Right renal cortex interstitium (tissue), 3 donors: ENCODE measurements at regions not wholly inside any gene's neighbourhood (a gene's known extent, or its start where the extent isn't known, plus 50 kb on each side); places are given as distances from the start of the nearest gene placed in this dataset.

ENCODE experiments used
- DNase-seq, 3 donors: peaks; one replicate each; pipeline ENCODE4 v3.0.0-alpha.2; 2013; ENCODE audit warnings: low read depth in 3 of 3, low spot score in 2 of 3

- no peak for DNase-seq
Observed at GRCh38 chr7:131964203-131964602, 407.8 kb upstream of the PODXL start.

GRCh38 chr7:131961054-131961680 lies 404.7 kb upstream of the PODXL start:
- no peak for DNase-seq

- DNase-seq: no peak
Observed at GRCh38 chr7:131959106-131959812, 402.8 kb upstream of the PODXL start.

DNA sequence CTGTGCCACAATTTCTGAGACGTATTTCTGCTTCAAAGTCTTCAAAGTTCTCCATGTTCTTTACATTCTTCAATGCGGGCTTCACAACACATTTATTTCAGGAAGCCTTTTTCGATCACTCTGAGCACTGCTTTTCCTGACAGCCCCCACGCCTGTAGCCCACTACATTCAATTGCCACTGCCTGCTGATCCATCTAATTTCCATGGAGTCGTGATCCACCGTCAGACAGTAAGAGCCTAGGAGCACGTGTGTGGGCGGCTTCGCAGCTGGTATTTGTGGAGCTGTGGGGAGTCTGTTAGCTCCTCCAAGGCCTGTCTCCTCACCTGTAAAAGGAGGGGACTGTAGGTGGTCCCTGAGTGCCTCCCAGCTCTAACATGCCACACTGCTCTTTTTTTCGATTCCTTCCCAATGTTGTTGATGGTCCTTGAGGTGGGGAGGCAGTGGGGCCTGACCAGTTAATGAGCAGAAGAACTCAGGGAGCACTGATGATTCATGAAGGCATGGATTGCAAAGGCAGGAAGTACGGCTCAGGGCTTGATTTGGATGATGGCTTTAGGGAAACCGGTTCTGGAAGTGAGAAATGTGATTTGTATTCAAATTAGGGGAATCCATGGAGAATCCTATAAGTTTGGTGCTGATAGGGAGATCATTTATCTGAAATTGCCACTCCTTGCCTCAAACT lies 401.1 kb upstream of the PODXL start:
- DNase-seq: no peak

DNA sequence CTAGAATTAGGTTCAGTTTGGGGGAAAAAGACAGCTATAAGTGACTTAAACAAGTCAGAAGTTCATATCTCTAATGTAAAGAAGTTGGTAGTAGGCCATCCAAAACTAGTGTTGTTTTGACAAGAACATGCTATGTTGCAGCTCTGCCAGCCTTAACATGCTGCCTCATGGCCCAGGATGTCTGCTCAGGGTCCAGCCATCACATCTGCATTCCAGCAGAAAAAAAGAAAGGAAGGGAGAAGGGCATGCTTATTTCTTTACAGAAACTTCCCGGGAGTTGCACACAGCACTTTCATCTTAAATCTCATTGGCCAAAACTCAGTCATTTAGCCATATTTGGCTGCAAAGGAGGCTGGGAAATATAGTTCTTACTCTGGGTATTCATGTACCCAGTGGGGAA lies 400.4 kb upstream of the PODXL start:
- no peak for DNase-seq

GRCh38 chr7:131955679-131956078 lies 399.3 kb upstream of the PODXL start:
- no peak for DNase-seq

GRCh38 chr7:131953184-131953583 lies 396.8 kb upstream of the PODXL start:
- DNase-seq: no peak

DNA sequence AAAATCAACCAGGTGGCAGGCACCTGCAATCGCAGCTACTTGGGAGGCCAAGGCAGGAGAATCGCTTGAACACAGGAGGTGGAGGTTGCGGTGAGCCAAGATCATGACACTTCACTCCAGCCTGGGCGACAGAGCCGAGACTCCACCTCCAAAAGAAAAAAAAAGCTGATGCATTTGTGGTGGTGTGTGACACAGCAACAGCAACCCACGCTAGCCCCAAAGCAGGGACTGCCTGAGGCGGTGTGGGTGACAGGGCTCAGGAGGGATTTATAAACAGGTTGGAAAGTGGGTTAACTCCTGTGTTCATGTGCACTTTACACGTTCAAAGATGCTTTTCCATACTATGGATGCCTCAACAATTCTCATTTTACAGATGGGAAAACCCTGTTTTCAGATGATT lies 395.9 kb upstream of the PODXL start:
- DNase-seq: no peak

GRCh38 chr7:131950758-131951157 lies 394.3 kb upstream of the PODXL start:
- no peak for DNase-seq

GRCh38 chr7:131949659-131950058 lies 393.2 kb upstream of the PODXL start:
- DNase-seq: no peak

DNA sequence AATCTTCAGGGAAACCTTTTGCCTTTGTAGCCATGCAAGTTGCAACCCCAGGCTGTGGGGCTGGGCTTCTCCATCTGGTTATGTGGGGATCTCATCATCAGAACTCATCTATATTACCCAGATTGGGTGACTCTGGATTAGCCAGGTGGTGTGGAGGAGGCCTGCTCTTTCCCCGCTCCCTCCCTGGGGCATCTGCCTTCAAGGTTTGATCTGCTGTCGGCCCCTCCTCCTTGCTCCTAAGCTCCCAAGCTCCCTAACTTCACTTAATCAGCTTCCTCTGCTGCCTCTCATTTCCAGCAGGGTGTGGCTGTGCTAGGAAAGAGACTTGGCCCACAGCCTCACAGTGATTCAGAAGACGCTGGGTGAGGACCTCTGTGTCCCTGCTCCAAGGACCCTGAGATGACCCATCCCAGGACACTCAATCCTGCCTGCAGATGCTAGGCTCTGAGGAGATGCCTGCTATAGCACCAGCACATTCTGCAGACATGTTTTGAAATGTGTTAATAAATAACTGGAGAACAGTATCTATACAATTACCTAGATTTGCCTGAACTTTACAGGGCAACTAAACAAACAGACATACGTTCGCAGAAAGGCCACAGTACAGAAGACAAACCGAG lies 392.1 kb upstream of the PODXL start:
- DNase-seq: no peak

DNA sequence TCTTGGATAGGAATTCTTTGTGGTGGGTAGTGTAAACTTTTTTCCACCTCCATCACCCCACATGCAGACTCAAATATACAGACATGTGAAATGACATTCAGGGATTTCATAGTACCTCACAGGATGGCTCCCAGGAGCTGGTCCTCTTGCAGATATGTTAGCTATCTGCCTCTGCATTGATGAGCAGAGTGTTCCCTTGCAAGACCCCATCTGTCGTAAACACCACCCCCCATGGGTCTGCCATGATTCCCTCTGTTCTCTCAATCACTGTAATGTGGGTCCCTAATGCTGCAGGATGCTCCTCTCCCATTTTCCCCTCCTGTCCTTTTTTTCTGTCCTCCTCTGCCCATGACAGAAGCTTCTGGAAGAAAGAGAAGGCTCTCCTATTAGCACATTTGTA lies 391.2 kb upstream of the PODXL start:
- DNase-seq: no peak

GRCh38 chr7:131945957-131946544 lies 389.6 kb upstream of the PODXL start:
- DNase-seq: no peak

- no peak for DNase-seq
Observed at GRCh38 chr7:131945313-131945911, 389.0 kb upstream of the PODXL start.

- DNase-seq: no peak
Observed at GRCh38 chr7:131944556-131945069, 388.2 kb upstream of the PODXL start.

GRCh38 chr7:131943646-131944045 lies 387.2 kb upstream of the PODXL start:
- DNase-seq: no peak

- DNase-seq: no peak
Observed at GRCh38 chr7:131943211-131943610, 386.8 kb upstream of the PODXL start.

GRCh38 chr7:131942287-131943150 lies 386.1 kb upstream of the PODXL start:
- DNase-seq: no peak

- DNase-seq: no peak
Observed at GRCh38 chr7:131941291-131941690, 384.9 kb upstream of the PODXL start.
